Activated CD4-positive, alpha-beta memory T cell treated with anti-CD3 and anti-CD28 coated beads for 36 hours (primary cell): ENCODE measurements at regions not wholly inside any gene's neighbourhood (a gene's known extent, or its start where the extent isn't known, plus 50 kb on each side); places are given as distances from the start of the nearest gene placed in this dataset.

Experiments
- CTCF ChIA-PET: fragments of 350-600 bp; sonication (Branson Sonifier 250); formaldehyde crosslinking; loops from one replicate; lab custom pipeline; 2021; ENCODE audit warnings: antibody characterized with exemption, inconsistent platforms; lab: Charles Lee
- POLR2A ChIA-PET: fragments of 350-600 bp; sonication (Branson Sonifier 250); formaldehyde crosslinking; loops from one replicate; lab custom pipeline; 2021; ENCODE audit warnings: antibody characterized with exemption; lab: Charles Lee
- DNase-seq: peaks from one replicate; pipeline ENCODE4 v3.0.0-alpha.2; 2020
- H3K27ac Mint-ChIP-seq: one replicate; pipeline ENCODE4 v1.8.0; 2021; ENCODE audit warnings: mixed read lengths
- H3K27me3 Mint-ChIP-seq: one replicate; pipeline ENCODE4 v1.8.0; 2021; ENCODE audit warnings: mixed read lengths
- H3K36me3 Mint-ChIP-seq: one replicate; pipeline ENCODE4 v1.8.0; 2021; ENCODE audit warnings: mixed read lengths
- H3K4me1 Mint-ChIP-seq: one replicate; pipeline ENCODE4 v1.8.0; 2021; ENCODE audit warnings: low read depth, mixed read lengths
- H3K4me3 Mint-ChIP-seq: one replicate; pipeline ENCODE4 v1.8.0; 2021; ENCODE audit warnings: mild to moderate bottlenecking, mixed read lengths
- H3K9me3 Mint-ChIP-seq: one replicate; pipeline ENCODE4 v1.8.0; 2021; ENCODE audit warnings: mixed read lengths
- intact Hi-C: fragments of 100-400 bp; cut with micrococcal nuclease; formaldehyde crosslinking; loops from one replicate; pipeline ENCODE4 v1.15.1; 2023

GRCh38 chr2:37833423-37833822 is 91.7 kb upstream of the RMDN2 start:
- no peaks in the 10 kb centered on the region for H3K9me3 Mint-ChIP-seq
- no peaks in the 10 kb centered on the region for H3K27me3 Mint-ChIP-seq
- CTCF ChIA-PET, result interaction anchor here (0.6 to 12.6 kb wide), 38 partner anchors 14 to 458 kb away, joined by 3 to 175 read pairs (median 5); partner anchors contain the start of gene CDC42EP3
- DNase-seq, result peak; percentile 39
- intact Hi-C loops, result loop anchor here (5.0 kb wide), 3 partner anchors 161 to 296 kb away; partner anchors contain the start of gene CDC42EP3
- H3K27ac Mint-ChIP-seq, result no peak overlapping the region
- no peak overlapping the region for H3K4me3 Mint-ChIP-seq
- H3K4me1 Mint-ChIP-seq, result peaks cover 30% of the 10 kb centered on the region
- H3K36me3 Mint-ChIP-seq, result no peaks in the 10 kb centered on the region
- POLR2A ChIA-PET, result interaction anchor here (1.3 to 2.0 kb wide), 2 partner anchors 39 to 162 kb away, joined by 3 to 4 read pairs; partner anchors contain the start of gene CDC42EP3

- DNase-seq, result no peak
- no peaks in the 10 kb centered on the region for H3K9me3 Mint-ChIP-seq
- H3K4me1 Mint-ChIP-seq, result peaks cover 18% of the 10 kb centered on the region
- intact Hi-C loops, result no loop called here
- H3K27me3 Mint-ChIP-seq, result no peaks in the 10 kb centered on the region
- H3K27ac Mint-ChIP-seq, result no peak overlapping the region
- no peaks in the 10 kb centered on the region for H3K36me3 Mint-ChIP-seq
- no peak overlapping the region for H3K4me3 Mint-ChIP-seq
- ChIA-PET CTCF (interaction anchor here (1.5 to 12.6 kb wide), 3 partner anchors 40 to 440 kb away, joined by 5 to 175 read pairs (median 6); no protein-coding TSS in a partner anchor), POLR2A (no interaction called here)
Measured at GRCh38 chr2:37836270-37836669, 88.8 kb upstream of the RMDN2 start.

- intact Hi-C loops, result no loop called here
- Mint-ChIP-seq H3K4me1 (peaks cover 18% of the 10 kb centered on the region), H3K9me3 (no peaks in the 10 kb centered on the region), H3K4me3 (no peak overlapping the region), H3K27me3 (no peaks in the 10 kb centered on the region), H3K27ac (no peak overlapping the region), H3K36me3 (no peaks in the 10 kb centered on the region)
- CTCF ChIA-PET, result interaction anchor here (1.2 to 12.6 kb wide), 4 partner anchors 39 to 441 kb away, joined by 4 to 175 read pairs (median 6); no protein-coding TSS in a partner anchor
- DNase-seq, result no peak
- POLR2A ChIA-PET, result no interaction called here
Measured at GRCh38 chr2:37836711-37837110, 88.4 kb upstream of the RMDN2 start.

GRCh38 chr2:37837628-37838328 is 87.3 kb upstream of the RMDN2 start:
- intact Hi-C loops, result no loop called here
- DNase-seq, result no peak
- H3K4me1 Mint-ChIP-seq, result peaks cover 13% of the 10 kb centered on the region
- H3K27me3 Mint-ChIP-seq, result no peaks in the 10 kb centered on the region
- H3K4me3 Mint-ChIP-seq, result no peak overlapping the region
- H3K36me3 Mint-ChIP-seq, result no peaks in the 10 kb centered on the region
- ChIA-PET POLR2A (no interaction called here), CTCF (interaction anchor here (0.9 to 12.6 kb wide), 3 partner anchors 38 to 442 kb away, joined by 3 to 175 read pairs (median 4); no protein-coding TSS in a partner anchor)
- H3K9me3 Mint-ChIP-seq, result no peaks in the 10 kb centered on the region
- no peak overlapping the region for H3K27ac Mint-ChIP-seq

- H3K27ac Mint-ChIP-seq, result no peak overlapping the region
- DNase-seq, result no peak
- H3K9me3 Mint-ChIP-seq, result no peaks in the 10 kb centered on the region
- peaks cover 4% of the 10 kb centered on the region for H3K4me1 Mint-ChIP-seq
- H3K27me3 Mint-ChIP-seq, result no peaks in the 10 kb centered on the region
- ChIA-PET POLR2A (no interaction called here), CTCF (interaction anchor here (0.5 to 12.6 kb wide), 4 partner anchors 14 to 423 kb away, joined by 3 to 175 read pairs (median 3); no protein-coding TSS in a partner anchor)
- no peak overlapping the region for H3K4me3 Mint-ChIP-seq
- H3K36me3 Mint-ChIP-seq, result no peaks in the 10 kb centered on the region
- intact Hi-C loops, result no loop called here
Measured at GRCh38 chr2:37838541-37839167, 86.4 kb upstream of the RMDN2 start.

- H3K27ac Mint-ChIP-seq, result no peak overlapping the region
- ChIA-PET POLR2A (no interaction called here), CTCF (interaction anchor here (1.6 to 12.6 kb wide), 2 partner anchors 36 to 444 kb away, joined by 7 to 175 read pairs; no protein-coding TSS in a partner anchor)
- no peaks in the 10 kb centered on the region for H3K36me3 Mint-ChIP-seq
- intact Hi-C loops, result no loop called here
- no peak overlapping the region for H3K4me3 Mint-ChIP-seq
- no peaks in the 10 kb centered on the region for H3K9me3 Mint-ChIP-seq
- no peak for DNase-seq
- H3K4me1 Mint-ChIP-seq, result no peaks in the 10 kb centered on the region
- no peaks in the 10 kb centered on the region for H3K27me3 Mint-ChIP-seq
Measured at GRCh38 chr2:37839991-37840390, 85.1 kb upstream of the RMDN2 start.

- Mint-ChIP-seq H3K27ac (no peak overlapping the region), H3K36me3 (no peaks in the 10 kb centered on the region), H3K27me3 (no peaks in the 10 kb centered on the region), H3K4me1 (no peaks in the 10 kb centered on the region), H3K4me3 (no peak overlapping the region), H3K9me3 (no peaks in the 10 kb centered on the region)
- CTCF ChIA-PET, result interaction anchor here (1.1 kb wide), 1 partner anchor 34 kb away, joined by 4 read pairs; no protein-coding TSS in a partner anchor
- intact Hi-C loops, result no loop called here
- POLR2A ChIA-PET, result no interaction called here
- no peak for DNase-seq
Measured at GRCh38 chr2:37842732-37843440, 82.2 kb upstream of the RMDN2 start.

GRCh38 chr2:37843556-37843955 is 81.5 kb upstream of the RMDN2 start:
- Mint-ChIP-seq H3K4me1 (no peaks in the 10 kb centered on the region), H3K4me3 (no peak overlapping the region), H3K9me3 (no peaks in the 10 kb centered on the region), H3K27me3 (no peaks in the 10 kb centered on the region), H3K36me3 (no peaks in the 10 kb centered on the region), H3K27ac (no peak overlapping the region)
- no peak for DNase-seq
- intact Hi-C loops, result no loop called here
- CTCF ChIA-PET, result interaction anchor here (1.1 kb wide), 1 partner anchor 34 kb away, joined by 4 read pairs; no protein-coding TSS in a partner anchor
- POLR2A ChIA-PET, result no interaction called here

- DNase-seq, result no peak
- H3K4me3 Mint-ChIP-seq, result no peak overlapping the region
- intact Hi-C loops, result no loop called here
- no peaks in the 10 kb centered on the region for H3K27me3 Mint-ChIP-seq
- CTCF ChIA-PET, result interaction anchor here (0.6 kb wide), 1 partner anchor 11 kb away, joined by 3 read pairs; no protein-coding TSS in a partner anchor
- no peaks in the 10 kb centered on the region for H3K36me3 Mint-ChIP-seq
- H3K27ac Mint-ChIP-seq, result no peak overlapping the region
- H3K4me1 Mint-ChIP-seq, result peaks cover 10% of the 10 kb centered on the region
- POLR2A ChIA-PET, result no interaction called here
- H3K9me3 Mint-ChIP-seq, result no peaks in the 10 kb centered on the region
Measured at GRCh38 chr2:37846207-37846606, 78.9 kb upstream of the RMDN2 start.

- H3K27ac Mint-ChIP-seq, result no peak overlapping the region
- no peaks in the 10 kb centered on the region for H3K36me3 Mint-ChIP-seq
- H3K4me3 Mint-ChIP-seq, result no peak overlapping the region
- H3K4me1 Mint-ChIP-seq, result peaks cover 22% of the 10 kb centered on the region
- DNase-seq, result no peak
- POLR2A ChIA-PET, result no interaction called here
- no peaks in the 10 kb centered on the region for H3K27me3 Mint-ChIP-seq
- intact Hi-C loops, result no loop called here
- CTCF ChIA-PET, result interaction anchor here (1.1 to 5.9 kb wide), 2 partner anchors 30 to 44 kb away, joined by 3 to 29 read pairs; no protein-coding TSS in a partner anchor
- H3K9me3 Mint-ChIP-seq, result no peaks in the 10 kb centered on the region
Measured at GRCh38 chr2:37847792-37848191, 77.3 kb upstream of the RMDN2 start.

- CTCF ChIA-PET, result interaction anchor here (5.9 kb wide), 1 partner anchor 29 kb away, joined by 29 read pairs; no protein-coding TSS in a partner anchor
Measured at GRCh38 chr2:37848451-37848850, 76.6 kb upstream of the RMDN2 start.

More at GRCh38 chr2:37848451-37848850, 76.6 kb upstream of the RMDN2 start:
- H3K36me3 Mint-ChIP-seq, result no peaks in the 10 kb centered on the region
- peaks cover 22% of the 10 kb centered on the region for H3K4me1 Mint-ChIP-seq
- H3K4me3 Mint-ChIP-seq, result no peak overlapping the region
- POLR2A ChIA-PET, result no interaction called here
- intact Hi-C loops, result no loop called here
- DNase-seq, result no peak
- H3K9me3 Mint-ChIP-seq, result no peaks in the 10 kb centered on the region
- H3K27ac Mint-ChIP-seq, result no peak overlapping the region
- no peaks in the 10 kb centered on the region for H3K27me3 Mint-ChIP-seq
